ENCODE measurements at regions not wholly inside any gene's neighbourhood (a gene's known extent, or its start where the extent isn't known, plus 50 kb on each side); places are given as distances from the start of the nearest gene placed in this dataset.

DNA sequence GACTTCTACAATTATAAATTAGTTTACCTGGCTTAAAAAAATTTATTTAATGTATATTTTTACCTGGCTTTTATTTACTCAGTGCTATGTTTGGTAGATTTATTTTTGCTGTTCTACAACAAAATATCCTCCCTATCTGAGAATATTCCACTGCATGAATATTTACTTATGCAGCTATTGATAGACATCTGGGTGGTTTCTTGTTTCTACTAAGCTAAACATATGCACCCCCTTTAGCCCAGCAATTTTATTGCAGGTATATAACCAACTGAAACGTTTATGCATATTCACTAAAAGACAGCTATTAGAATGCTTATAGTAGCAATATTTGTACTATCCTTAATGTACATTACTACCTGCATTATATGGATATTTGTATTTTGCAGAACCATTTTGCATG, 187.7 kb upstream of the CPHXL start:
- Histone ChIP-seq H3K36me3 (ENCODE audit: control insufficient read depth, low read length) (no peaks in the 10 kb centered on the region), H4K20me1 (ENCODE audit: control insufficient read depth, insufficient read depth, low read depth, low read length) (no peaks in the 10 kb centered on the region), H3K4me3 (ENCODE audit: low read length) (no peak overlapping the region), H3F3A (ENCODE audit: control insufficient read depth, insufficient read depth) (no peaks in the 10 kb centered on the region), H3K27me3 (ENCODE audit: control insufficient read depth, low read length) (no peaks in the 10 kb centered on the region), H3K4me2 (ENCODE audit: low read length) (no peak overlapping the region), H3K9me3 (ENCODE audit: control insufficient read depth, insufficient read depth, low read length) (no peaks in the 10 kb centered on the region), H3K9me2 (replicated peaks; ENCODE audit: control insufficient read depth, low read length) (no peaks in the 10 kb centered on the region), H3K27ac (ENCODE audit: low read depth, low read length) (no peak overlapping the region), H3K79me2 (ENCODE audit: control insufficient read depth, low read length) (no peaks in the 10 kb centered on the region), H3K4me1 (ENCODE audit: control insufficient read depth, low read length) (no peaks in the 10 kb centered on the region)
- TF ChIP-seq CTCF (IDR thresholded peaks at IDR 0.05; ENCODE audit: low read depth, low read length, poor library complexity, severe bottlenecking) (no peak), EZH2phosphoT487 (IDR thresholded peaks at IDR 0.05; ENCODE audit: borderline replicate concordance, low read length) (no peak)

- no peaks in the 10 kb centered on the region for H3K27me3 ChIP-seq (ENCODE audit: control insufficient read depth, low read length)
- H4K20me1 ChIP-seq (ENCODE audit: control insufficient read depth, insufficient read depth, low read depth, low read length) = no peaks in the 10 kb centered on the region
- TF ChIP-seq EZH2phosphoT487 (IDR thresholded peaks at IDR 0.05; ENCODE audit: borderline replicate concordance, low read length) = no peak
- TF ChIP-seq CTCF (IDR thresholded peaks at IDR 0.05; ENCODE audit: low read depth, low read length, poor library complexity, severe bottlenecking) = no peak
- no peaks in the 10 kb centered on the region for H3F3A ChIP-seq (ENCODE audit: control insufficient read depth, insufficient read depth)
- no peaks in the 10 kb centered on the region for H3K4me1 ChIP-seq (ENCODE audit: control insufficient read depth, low read length)
- H3K36me3 ChIP-seq (ENCODE audit: control insufficient read depth, low read length) = no peaks in the 10 kb centered on the region
- no peak overlapping the region for H3K4me3 ChIP-seq (ENCODE audit: low read length)
- no peak overlapping the region for H3K4me2 ChIP-seq (ENCODE audit: low read length)
- no peaks in the 10 kb centered on the region for H3K9me2 ChIP-seq (replicated peaks; ENCODE audit: control insufficient read depth, low read length)
- no peaks in the 10 kb centered on the region for H3K79me2 ChIP-seq (ENCODE audit: control insufficient read depth, low read length)
- no peak overlapping the region for H3K27ac ChIP-seq (ENCODE audit: low read depth, low read length)
- no peaks in the 10 kb centered on the region for H3K9me3 ChIP-seq (ENCODE audit: control insufficient read depth, insufficient read depth, low read length)
Observed at GRCh38 chr16:75916451-75916850, 190.2 kb upstream of the CPHXL start.

DNA sequence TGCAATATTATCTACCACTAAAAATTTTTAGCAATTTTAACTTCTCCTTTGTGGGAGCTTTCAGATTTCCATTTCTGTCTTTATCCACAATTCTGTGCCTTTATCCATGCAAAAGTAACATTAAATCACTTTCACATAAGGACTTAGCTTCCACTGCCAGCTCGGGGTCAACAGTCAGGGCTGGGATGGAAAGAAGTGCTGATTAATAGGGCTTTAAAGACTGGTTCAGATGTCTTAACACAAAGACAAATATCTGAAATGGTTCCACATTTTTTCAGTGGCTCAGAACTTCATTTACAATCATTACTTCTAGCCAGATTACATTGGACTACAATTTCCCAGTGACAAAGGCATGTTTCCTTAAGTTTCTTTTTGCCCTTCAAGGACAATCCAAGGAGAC, 191.8 kb upstream of the CPHXL start:
- no peaks in the 10 kb centered on the region for H3K79me2 ChIP-seq (ENCODE audit: control insufficient read depth, low read length)
- H3F3A ChIP-seq (ENCODE audit: control insufficient read depth, insufficient read depth) = no peaks in the 10 kb centered on the region
- H4K20me1 ChIP-seq (ENCODE audit: control insufficient read depth, insufficient read depth, low read depth, low read length) = no peaks in the 10 kb centered on the region
- no peak overlapping the region for H3K27ac ChIP-seq (ENCODE audit: low read depth, low read length)
- no peaks in the 10 kb centered on the region for H3K27me3 ChIP-seq (ENCODE audit: control insufficient read depth, low read length)
- no peak overlapping the region for H3K4me3 ChIP-seq (ENCODE audit: low read length)
- no peaks in the 10 kb centered on the region for H3K4me1 ChIP-seq (ENCODE audit: control insufficient read depth, low read length)
- H3K4me2 ChIP-seq (ENCODE audit: low read length) = no peak overlapping the region
- no peak for TF ChIP-seq CTCF (IDR thresholded peaks at IDR 0.05; ENCODE audit: low read depth, low read length, poor library complexity, severe bottlenecking)
- no peak for TF ChIP-seq EZH2phosphoT487 (IDR thresholded peaks at IDR 0.05; ENCODE audit: borderline replicate concordance, low read length)
- H3K36me3 ChIP-seq (ENCODE audit: control insufficient read depth, low read length) = no peaks in the 10 kb centered on the region
- H3K9me2 ChIP-seq (replicated peaks; ENCODE audit: control insufficient read depth, low read length) = no peaks in the 10 kb centered on the region
- H3K9me3 ChIP-seq (ENCODE audit: control insufficient read depth, insufficient read depth, low read length) = no peaks in the 10 kb centered on the region

GRCh38 chr16:75919664-75920063, 193.4 kb upstream of the CPHXL start:
- no peak overlapping the region for H3K4me3 ChIP-seq (ENCODE audit: low read length)
- no peaks in the 10 kb centered on the region for H3F3A ChIP-seq (ENCODE audit: control insufficient read depth, insufficient read depth)
- no peak for TF ChIP-seq EZH2phosphoT487 (IDR thresholded peaks at IDR 0.05; ENCODE audit: borderline replicate concordance, low read length)
- TF ChIP-seq CTCF (IDR thresholded peaks at IDR 0.05; ENCODE audit: low read depth, low read length, poor library complexity, severe bottlenecking) = no peak
- no peaks in the 10 kb centered on the region for H3K9me3 ChIP-seq (ENCODE audit: control insufficient read depth, insufficient read depth, low read length)
- no peaks in the 10 kb centered on the region for H3K79me2 ChIP-seq (ENCODE audit: control insufficient read depth, low read length)
- no peaks in the 10 kb centered on the region for H3K36me3 ChIP-seq (ENCODE audit: control insufficient read depth, low read length)
- no peaks in the 10 kb centered on the region for H3K4me1 ChIP-seq (ENCODE audit: control insufficient read depth, low read length)
- H3K9me2 ChIP-seq (replicated peaks; ENCODE audit: control insufficient read depth, low read length) = no peaks in the 10 kb centered on the region
- no peaks in the 10 kb centered on the region for H4K20me1 ChIP-seq (ENCODE audit: control insufficient read depth, insufficient read depth, low read depth, low read length)
- H3K4me2 ChIP-seq (ENCODE audit: low read length) = no peak overlapping the region
- no peaks in the 10 kb centered on the region for H3K27me3 ChIP-seq (ENCODE audit: control insufficient read depth, low read length)
- no peak overlapping the region for H3K27ac ChIP-seq (ENCODE audit: low read depth, low read length)
